HG03097 (cell line): ENCODE measurements at regions not wholly inside any gene's neighbourhood (a gene's known extent, or its start where the extent isn't known, plus 50 kb on each side); places are given as distances from the start of the nearest gene placed in this dataset.
"Not testable (repeated sequence)": the region's sequence is repeated elsewhere in the genome, so short reads cannot be mapped to it uniquely, and the experiment has no call there.

Experiments
- ATAC-seq: cut with Tn5 transposase; IDR thresholded peaks from one replicate; pipeline ENCODE4 v1.9.1; 2021; ENCODE audit not compliant: unreplicated experiment, low FRiP score

DNA sequence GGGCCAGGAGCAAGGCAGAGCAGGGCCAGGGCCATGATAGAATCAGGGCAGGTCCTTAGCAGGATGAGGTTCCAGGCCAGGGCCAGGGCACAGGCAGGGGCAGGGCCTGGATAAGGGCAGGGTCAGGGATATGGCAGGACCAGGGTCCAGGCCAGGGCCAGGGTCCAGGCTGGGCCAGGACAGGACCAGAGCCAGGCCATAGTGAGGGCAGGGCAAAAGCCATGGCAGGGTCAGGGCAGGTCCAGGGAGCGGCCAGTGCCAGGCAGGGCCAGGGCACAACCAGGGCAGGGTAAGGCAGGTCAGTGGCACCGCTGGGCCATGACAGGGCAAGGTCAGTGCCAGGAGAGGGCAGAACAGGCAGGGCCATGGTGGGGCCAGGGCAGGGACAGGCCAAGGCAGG is 152.2 kb downstream of the LIPI start:
- ATAC-seq, result no peak

GRCh38 chr21:14057841-14058481 is 152.8 kb downstream of the LIPI start:
- ATAC-seq, result not testable (repeated sequence)

GRCh38 chr21:14057313-14057712 is 153.4 kb downstream of the LIPI start:
- ATAC-seq, result no peak

DNA sequence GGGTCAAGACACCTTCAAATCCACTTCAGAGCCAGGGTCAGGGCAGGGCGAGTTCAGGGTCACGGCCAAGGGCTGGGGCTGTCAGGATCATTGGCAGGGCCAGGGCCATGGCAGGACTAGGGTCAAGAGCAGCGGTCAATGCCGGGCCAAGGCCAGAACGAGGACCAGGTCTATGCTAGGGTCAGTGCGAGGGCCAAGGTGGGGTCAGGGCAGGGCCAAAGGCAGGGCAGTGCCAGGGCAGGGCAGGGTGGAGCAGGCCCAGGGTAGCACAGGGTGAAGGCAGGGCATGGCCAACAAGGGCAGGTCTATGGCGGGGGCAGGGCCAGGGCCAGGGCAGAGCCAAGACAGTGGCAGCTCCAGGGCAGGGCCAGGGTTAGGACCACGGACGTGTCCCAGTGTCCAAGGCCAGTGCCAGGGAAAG is 154.0 kb downstream of the LIPI start:
- no peak for ATAC-seq

DNA sequence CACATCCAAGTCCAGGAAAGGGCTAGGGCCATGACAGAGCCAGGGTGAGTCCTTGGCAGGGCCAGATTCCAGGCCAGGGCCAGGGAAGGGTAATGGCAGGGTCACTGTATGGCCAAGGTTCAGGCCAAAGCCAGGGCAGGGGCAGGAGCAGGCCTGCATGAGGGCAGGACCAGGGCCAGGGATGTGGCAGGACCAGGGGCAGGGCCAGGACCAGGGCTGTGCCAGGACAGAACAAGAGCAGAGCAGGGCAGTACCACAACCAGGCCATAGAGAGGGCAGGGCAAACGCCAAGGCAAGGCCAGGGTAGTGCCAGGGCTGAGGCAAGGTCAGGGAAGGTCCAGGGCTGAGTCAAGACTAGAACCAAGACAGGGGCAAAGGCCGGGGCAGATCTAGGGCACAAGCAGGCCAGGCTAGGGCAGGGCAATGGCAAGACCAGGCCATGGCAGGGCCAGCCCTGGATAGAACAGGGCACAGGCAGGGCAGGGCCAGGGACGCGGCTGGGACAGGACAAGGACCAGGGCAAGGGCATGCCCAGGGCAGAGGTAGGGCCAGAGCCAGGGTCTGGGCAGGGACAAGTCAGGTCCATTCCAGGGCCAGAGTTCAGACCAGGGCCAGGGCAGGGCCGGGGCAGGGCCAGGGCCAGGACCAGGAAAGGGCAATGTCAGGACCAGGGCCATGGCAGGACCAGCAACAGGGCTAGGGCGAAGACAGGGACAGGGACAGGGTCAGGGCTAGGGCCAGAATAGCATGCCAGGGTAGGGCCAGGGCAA is 154.8 kb downstream of the LIPI start:
- not testable (repeated sequence) for ATAC-seq

GRCh38 chr21:14054682-14055081 is 156.1 kb downstream of the LIPI start:
- no peak for ATAC-seq

DNA sequence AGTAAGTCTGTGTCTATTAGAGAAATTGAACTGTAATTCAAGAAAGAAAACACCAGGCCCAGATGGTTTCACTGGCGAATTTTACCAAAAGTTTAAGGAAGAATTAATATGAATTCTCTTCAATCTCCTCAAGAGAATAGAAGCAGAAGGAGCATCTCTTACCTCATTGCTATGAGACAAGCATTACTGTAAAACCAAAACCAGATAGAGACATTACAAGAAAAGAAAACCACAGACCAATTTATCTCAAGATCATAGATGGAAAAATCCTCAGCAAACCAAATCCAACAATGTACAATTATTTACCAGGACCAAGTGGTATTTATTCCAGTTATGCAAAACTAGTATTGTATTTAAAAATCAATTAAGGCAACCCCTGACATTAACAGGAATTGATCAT is 160.6 kb downstream of the LIPI start:
- ATAC-seq, result no peak

DNA sequence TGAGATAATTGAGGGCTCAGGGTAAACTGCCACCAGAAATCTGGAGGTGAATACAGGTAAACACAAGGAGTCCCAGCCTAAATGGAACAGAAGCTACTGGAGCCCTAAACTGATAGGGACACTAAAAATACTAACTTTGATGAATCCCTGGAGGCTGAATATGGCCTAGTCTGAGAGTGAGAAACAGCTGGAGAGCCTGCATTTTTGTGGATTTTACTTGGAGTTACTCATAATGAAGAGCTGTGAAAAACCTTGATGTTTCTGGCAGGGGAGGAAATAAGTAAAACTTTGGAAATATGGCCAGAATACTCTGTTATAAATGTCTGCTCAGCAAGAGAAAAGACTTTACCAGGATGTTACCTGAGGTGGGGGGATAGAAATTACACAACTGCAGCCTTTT is 164.4 kb downstream of the LIPI start:
- no peak for ATAC-seq

DNA sequence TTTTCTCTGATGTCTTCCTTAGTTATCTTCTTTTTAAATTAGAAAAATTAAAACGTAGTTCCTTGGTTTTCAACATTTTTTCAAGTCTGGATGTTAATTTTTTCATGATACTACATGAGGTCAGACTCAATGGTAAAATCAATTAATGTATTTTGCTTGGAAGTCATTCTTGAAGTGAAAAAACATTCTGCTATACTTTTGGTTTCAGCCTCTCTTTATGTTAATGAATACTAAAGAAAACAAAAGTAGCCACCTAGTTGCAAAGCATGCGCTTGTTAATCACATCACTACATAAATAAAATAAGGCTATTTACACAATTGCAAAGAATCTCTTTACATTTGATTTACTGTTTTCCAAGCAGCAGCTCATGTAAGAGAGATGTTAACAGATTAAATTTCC is 170.4 kb downstream of the LIPI start:
- no peak for ATAC-seq

DNA sequence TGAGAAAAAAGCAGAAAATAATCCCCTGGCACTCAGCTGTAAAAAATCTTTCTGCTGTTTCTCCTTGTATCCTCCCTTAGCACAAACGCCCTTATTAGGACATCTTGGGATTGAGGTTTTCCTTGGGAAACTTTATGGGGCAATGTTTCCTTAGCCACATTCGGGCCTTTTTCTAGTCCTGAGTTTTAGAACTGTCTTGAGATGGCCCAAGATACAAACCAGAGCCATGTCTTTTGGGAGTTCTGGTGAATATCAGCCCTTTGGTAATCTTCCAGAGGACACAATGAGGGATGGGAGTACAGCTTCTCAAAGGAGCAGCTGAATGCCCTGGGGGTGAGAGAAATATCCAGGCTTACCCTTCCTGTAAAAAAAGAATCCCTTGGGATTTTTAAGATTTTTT is 182.1 kb downstream of the LIPI start:
- ATAC-seq, result not testable (repeated sequence)

- ATAC-seq, result peak; percentile 99
Measured at GRCh38 chr21:14027235-14027869, 183.4 kb downstream of the LIPI start.

- not testable (repeated sequence) for ATAC-seq
Measured at GRCh38 chr21:14020108-14020507, 190.6 kb downstream of the LIPI start.

DNA sequence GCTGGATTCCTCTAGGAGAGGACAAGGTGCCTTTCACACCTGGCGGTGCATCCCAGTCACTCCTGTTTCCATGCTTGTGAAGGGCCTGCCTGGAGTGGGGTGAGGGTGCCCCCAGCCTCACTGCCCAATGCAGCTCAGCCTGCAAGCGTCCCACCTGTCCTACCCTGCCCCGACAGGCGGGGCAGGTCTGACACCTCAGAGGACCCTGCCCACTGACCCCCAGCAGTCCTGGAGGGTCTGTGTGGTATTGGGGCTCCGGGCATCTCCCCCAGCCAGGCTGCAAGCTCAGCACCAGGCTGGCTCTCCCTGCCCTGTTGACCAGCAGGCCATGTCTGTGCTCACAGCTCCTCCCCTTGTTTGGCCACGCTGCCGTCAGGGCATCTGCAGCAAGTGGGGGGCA is 194.9 kb downstream of the LIPI start:
- ATAC-seq, result not testable (repeated sequence)

GRCh38 chr21:14013623-14014498 is 196.9 kb downstream of the LIPI start:
- not testable (repeated sequence) for ATAC-seq

GRCh38 chr21:14013056-14013603 is 197.6 kb downstream of the LIPI start:
- no peak for ATAC-seq

DNA sequence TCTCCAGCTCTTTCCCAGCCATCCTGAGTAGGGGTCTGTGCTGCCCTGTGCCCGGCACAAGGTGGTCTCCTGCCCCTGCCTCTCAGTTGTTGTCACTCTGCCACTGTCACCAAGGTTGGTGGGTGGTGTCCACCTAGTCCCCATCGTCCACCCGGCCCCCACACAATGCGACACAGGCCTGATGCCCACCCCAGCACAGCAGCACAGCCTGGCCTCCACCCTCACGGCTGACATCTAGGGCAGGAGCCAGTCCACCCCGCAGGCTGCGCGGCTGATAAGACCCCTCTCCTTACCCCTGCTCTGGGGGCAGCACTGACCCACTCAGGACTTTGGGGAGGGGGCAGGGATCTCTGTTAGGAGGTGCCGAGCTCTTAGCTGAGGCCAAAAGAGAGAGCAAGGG is 198.3 kb downstream of the LIPI start:
- no peak for ATAC-seq

- ATAC-seq, result not testable (repeated sequence)
Measured at GRCh38 chr21:14011751-14012150, 199.0 kb downstream of the LIPI start.

DNA sequence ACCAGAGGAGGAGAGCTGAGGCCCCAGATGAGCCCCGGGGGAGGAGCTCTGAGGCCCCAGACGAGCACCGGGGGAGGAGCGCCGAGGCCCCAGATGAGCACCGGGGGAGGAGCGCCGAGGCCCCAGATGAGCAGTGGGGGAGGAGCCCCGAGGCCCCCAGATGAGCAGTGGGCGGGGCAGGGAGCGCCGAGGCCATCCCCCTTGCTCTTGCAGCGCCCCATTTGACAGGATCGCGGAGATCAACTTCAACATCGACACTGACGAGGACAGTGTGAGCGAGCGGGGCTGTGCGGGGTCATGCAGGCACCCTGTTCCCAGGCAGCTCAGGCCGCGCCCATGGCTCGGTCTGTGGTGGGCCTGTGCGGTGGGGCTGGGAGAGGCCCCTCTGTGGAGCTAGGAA is 199.6 kb downstream of the LIPI start:
- not testable (repeated sequence) for ATAC-seq

GRCh38 chr21:14010729-14011128 is 200.0 kb downstream of the LIPI start:
- ATAC-seq, result no peak

DNA sequence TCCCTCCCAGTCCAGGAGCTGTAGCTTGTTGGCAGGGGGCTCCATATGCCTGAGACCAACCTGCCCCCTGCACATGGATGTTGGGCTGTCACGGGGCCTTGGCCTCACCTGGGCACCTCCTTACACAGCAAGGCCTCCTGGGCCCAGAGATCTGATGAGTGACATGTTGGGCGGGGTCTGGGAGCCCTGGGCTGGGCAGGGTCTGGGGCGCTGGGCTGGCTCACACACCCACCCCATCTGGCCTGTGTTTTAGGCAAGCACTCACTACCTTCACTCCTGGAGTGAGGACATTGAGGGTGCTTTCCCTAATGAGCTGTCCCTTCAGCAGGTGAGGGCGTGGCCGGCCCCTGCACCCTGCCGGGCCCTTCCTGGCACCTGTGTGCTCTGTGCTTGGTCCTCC is 200.8 kb downstream of the LIPI start:
- not testable (repeated sequence) for ATAC-seq
